Endothelial cell (in vitro differentiated cells): ENCODE measurements at regions not wholly inside any gene's neighbourhood (a gene's known extent, or its start where the extent isn't known, plus 50 kb on each side); places are given as distances from the start of the nearest gene placed in this dataset.

Source experiments
- DNase-seq: peaks from one replicate; pipeline ENCODE4 v3.0.0; 2021; ENCODE audit warnings: low spot score
- H3K27ac Mint-ChIP-seq: one replicate; pipeline ENCODE4 v1.8.0; 2021; ENCODE audit warnings: mixed read lengths, inconsistent platforms; ENCODE audit not compliant: unreplicated experiment
- H3K27me3 Mint-ChIP-seq: one replicate; pipeline ENCODE4 v1.8.0; 2021; ENCODE audit warnings: mild to moderate bottlenecking, moderate library complexity, mixed read lengths, inconsistent platforms; ENCODE audit not compliant: unreplicated experiment
- H3K36me3 Mint-ChIP-seq: one replicate; pipeline ENCODE4 v1.8.0; 2021; ENCODE audit warnings: mild to moderate bottlenecking, low read depth, mixed read lengths, inconsistent platforms; ENCODE audit not compliant: unreplicated experiment
- H3K4me1 Mint-ChIP-seq: one replicate; pipeline ENCODE4 v1.8.0; 2021; ENCODE audit warnings: mild to moderate bottlenecking, mixed read lengths, inconsistent platforms; ENCODE audit not compliant: unreplicated experiment
- H3K4me3 Mint-ChIP-seq: one replicate; pipeline ENCODE4 v1.8.0; 2021; ENCODE audit warnings: mild to moderate bottlenecking, mixed read lengths, inconsistent platforms; ENCODE audit not compliant: unreplicated experiment
- H3K9me3 Mint-ChIP-seq: one replicate; pipeline ENCODE4 v1.8.0; 2021; ENCODE audit warnings: mixed read lengths, inconsistent platforms; ENCODE audit not compliant: unreplicated experiment
- TF ChIP-seq, protein P1 (sequence below): fragments of 200-600 bp; sonication (generic); IDR thresholded peaks from one replicate; pipeline ENCODE4 v1.5.0; 2021; ENCODE audit warnings: antibody characterized with exemption; ENCODE audit not compliant: unreplicated experiment

GRCh38 chr11:64428693-64429092, 69.7 kb downstream of the RPS6KA4 start:
- H3K27me3 Mint-ChIP-seq = no peaks in the 10 kb centered on the region
- DNase-seq = no peak
- TF ChIP-seq, protein P1, sequence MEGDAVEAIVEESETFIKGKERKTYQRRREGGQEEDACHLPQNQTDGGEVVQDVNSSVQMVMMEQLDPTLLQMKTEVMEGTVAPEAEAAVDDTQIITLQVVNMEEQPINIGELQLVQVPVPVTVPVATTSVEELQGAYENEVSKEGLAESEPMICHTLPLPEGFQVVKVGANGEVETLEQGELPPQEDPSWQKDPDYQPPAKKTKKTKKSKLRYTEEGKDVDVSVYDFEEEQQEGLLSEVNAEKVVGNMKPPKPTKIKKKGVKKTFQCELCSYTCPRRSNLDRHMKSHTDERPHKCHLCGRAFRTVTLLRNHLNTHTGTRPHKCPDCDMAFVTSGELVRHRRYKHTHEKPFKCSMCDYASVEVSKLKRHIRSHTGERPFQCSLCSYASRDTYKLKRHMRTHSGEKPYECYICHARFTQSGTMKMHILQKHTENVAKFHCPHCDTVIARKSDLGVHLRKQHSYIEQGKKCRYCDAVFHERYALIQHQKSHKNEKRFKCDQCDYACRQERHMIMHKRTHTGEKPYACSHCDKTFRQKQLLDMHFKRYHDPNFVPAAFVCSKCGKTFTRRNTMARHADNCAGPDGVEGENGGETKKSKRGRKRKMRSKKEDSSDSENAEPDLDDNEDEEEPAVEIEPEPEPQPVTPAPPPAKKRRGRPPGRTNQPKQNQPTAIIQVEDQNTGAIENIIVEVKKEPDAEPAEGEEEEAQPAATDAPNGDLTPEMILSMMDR = no peak
- H3K4me3 Mint-ChIP-seq = no peak overlapping the region
- H3K4me1 Mint-ChIP-seq = peaks cover 14% of the 10 kb centered on the region
- H3K9me3 Mint-ChIP-seq = no peaks in the 10 kb centered on the region
- H3K36me3 Mint-ChIP-seq = no peaks in the 10 kb centered on the region
- no peak overlapping the region for H3K27ac Mint-ChIP-seq

- no peaks in the 10 kb centered on the region for H3K9me3 Mint-ChIP-seq
- no peaks in the 10 kb centered on the region for H3K36me3 Mint-ChIP-seq
- H3K4me1 Mint-ChIP-seq = peaks cover 4% of the 10 kb centered on the region
- no peak overlapping the region for H3K27ac Mint-ChIP-seq
- no peak overlapping the region for H3K4me3 Mint-ChIP-seq
- DNase-seq = no peak
- TF ChIP-seq, protein P1 = no peak
- no peaks in the 10 kb centered on the region for H3K27me3 Mint-ChIP-seq
Measured at GRCh38 chr11:64429970-64430369, 71.0 kb downstream of the RPS6KA4 start.

- no peaks in the 10 kb centered on the region for H3K9me3 Mint-ChIP-seq
- H3K36me3 Mint-ChIP-seq = no peaks in the 10 kb centered on the region
- DNase-seq = no peak
- H3K4me3 Mint-ChIP-seq = no peak overlapping the region
- H3K27me3 Mint-ChIP-seq = no peaks in the 10 kb centered on the region
- no peaks in the 10 kb centered on the region for H3K4me1 Mint-ChIP-seq
- H3K27ac Mint-ChIP-seq = no peak overlapping the region
- TF ChIP-seq, protein P1 = no peak
Measured at GRCh38 chr11:64430645-64431044, 71.7 kb downstream of the RPS6KA4 start.

- peaks cover 3% of the 10 kb centered on the region for H3K36me3 Mint-ChIP-seq
- H3K4me1 Mint-ChIP-seq = peaks cover 4% of the 10 kb centered on the region
- no peak overlapping the region for H3K27ac Mint-ChIP-seq
- peak overlapping the region; percentile 25 for H3K4me3 Mint-ChIP-seq
- TF ChIP-seq, protein P1 = no peak
- H3K9me3 Mint-ChIP-seq = no peaks in the 10 kb centered on the region
- no peak for DNase-seq
- H3K27me3 Mint-ChIP-seq = peaks cover 3% of the 10 kb centered on the region
Measured at GRCh38 chr11:64436000-64436399, 77.0 kb downstream of the RPS6KA4 start.

DNA sequence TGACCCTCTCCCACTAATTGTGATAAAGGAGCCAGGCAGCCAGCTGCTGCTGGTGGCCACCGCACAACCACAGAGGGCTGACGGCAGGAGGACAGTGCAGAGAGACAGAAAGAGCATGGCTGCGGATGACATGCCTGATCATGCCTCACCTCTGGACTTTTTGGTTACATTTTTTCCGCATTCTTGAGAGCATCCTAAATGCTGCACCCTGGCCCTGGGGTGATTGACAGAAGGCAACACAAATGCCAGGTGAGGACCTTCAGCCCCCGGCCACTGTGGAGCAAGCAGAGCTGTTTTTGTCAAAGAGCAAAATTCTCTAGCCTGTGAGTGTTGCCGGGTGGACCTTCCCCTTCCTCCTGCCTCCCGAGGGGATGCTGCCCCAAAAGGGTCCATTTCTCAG, 78.5 kb downstream of the RPS6KA4 start:
- Mint-ChIP-seq H3K27me3 (peaks cover 3% of the 10 kb centered on the region), H3K36me3 (peaks cover 3% of the 10 kb centered on the region), H3K4me1 (peaks cover 9% of the 10 kb centered on the region), H3K9me3 (no peaks in the 10 kb centered on the region), H3K4me3 (no peak overlapping the region), H3K27ac (no peak overlapping the region)
- TF ChIP-seq, protein P1 = no peak
- no peak for DNase-seq
